CD4-positive, alpha-beta T cell (primary cell): ENCODE measurements at regions not wholly inside any gene's neighbourhood (a gene's known extent, or its start where the extent isn't known, plus 50 kb on each side); places are given as distances from the start of the nearest gene placed in this dataset.
"Not testable (repeated sequence)": the region's sequence is repeated elsewhere in the genome, so short reads cannot be mapped to it uniquely, and the experiment has no call there.

ENCODE experiments used
- ATAC-seq: fragments of 200-7000 bp; cut with Tn5 transposase; one replicate; pipeline ENCODE4 v1.10.0; 2022; ENCODE audit warnings: mild to moderate bottlenecking; ENCODE audit not compliant: poor library complexity
- CTCF ChIA-PET: fragments of 350-600 bp; sonication (Branson Sonifier 250); formaldehyde crosslinking; loops from one replicate; lab custom pipeline; 2021; ENCODE audit warnings: antibody characterized with exemption, inconsistent platforms; lab: Charles Lee
- POLR2A ChIA-PET: fragments of 350-600 bp; sonication (Branson Sonifier 250); formaldehyde crosslinking; loops from one replicate; lab custom pipeline; 2021; ENCODE audit warnings: antibody characterized with exemption, inconsistent platforms; lab: Charles Lee
- DNase-seq, 14 experiments: peaks; one replicate each; pipeline ENCODE4 v3.0.0-alpha.2; 2013 to 2020; ENCODE audit warnings: mixed read lengths in 2 of 14
- H3K27ac ChIP-seq, 2 donors: one replicate each; pipeline versions ENCODE4 v1.5.1 to v1.7.0; 2013; ENCODE audit warnings: low read length in 2 of 2, low read depth in 1 of 2, mild to moderate bottlenecking in 1 of 2
- H3K27me3 ChIP-seq, 2 experiments: 1 replicate in 1 of 2; 2 replicates in 1 of 2; pipeline versions ENCODE4 v1.6.1 to v1.7.0; 2013; ENCODE audit warnings: low read length in 2 of 2, control low read depth in 1 of 2, mild to moderate bottlenecking in 1 of 2, moderate library complexity in 1 of 2; ENCODE audit not compliant: insufficient read depth in 2 of 2, control insufficient read depth in 1 of 2
- H3K36me3 ChIP-seq: one replicate; pipeline ENCODE4 v1.6.1; 2013; ENCODE audit warnings: low read length, control low read depth; ENCODE audit not compliant: insufficient read depth
- H3K4me1 ChIP-seq: one replicate; pipeline ENCODE4 v1.6.1; 2013; ENCODE audit warnings: low read length, control low read depth; ENCODE audit not compliant: insufficient read depth
- H3K4me3 ChIP-seq: one replicate; pipeline ENCODE4 v1.5.1; 2013; ENCODE audit warnings: mild to moderate bottlenecking, low read length, moderate library complexity
- H3K9me3 ChIP-seq, 2 experiments: 1 replicate in 1 of 2; 2 replicates in 1 of 2; pipeline versions ENCODE4 v1.6.1 to v1.7.0; 2013; ENCODE audit warnings: low read length in 2 of 2, mild to moderate bottlenecking in 2 of 2, control low read depth in 1 of 2, moderate library complexity in 1 of 2; ENCODE audit not compliant: control insufficient read depth in 1 of 2, insufficient read depth in 1 of 2
- H3K27ac Mint-ChIP-seq: one replicate; pipeline ENCODE4 v1.8.0; 2020; ENCODE audit warnings: mixed read lengths
- H3K27me3 Mint-ChIP-seq: one replicate; pipeline ENCODE4 v1.8.0; 2021; ENCODE audit warnings: mixed read lengths
- H3K36me3 Mint-ChIP-seq: one replicate; pipeline ENCODE4 v1.8.0; 2021; ENCODE audit warnings: low read depth, mixed read lengths
- H3K4me1 Mint-ChIP-seq: one replicate; pipeline ENCODE4 v1.8.0; 2021; ENCODE audit warnings: low read depth, mixed read lengths
- H3K4me3 Mint-ChIP-seq: one replicate; pipeline ENCODE4 v1.8.0; 2020; ENCODE audit warnings: mild to moderate bottlenecking, mixed read lengths
- H3K9me3 Mint-ChIP-seq: one replicate; pipeline ENCODE4 v1.8.0; 2020; ENCODE audit warnings: mixed read lengths
- CTCF ChIP-seq: fragments of 200-600 bp; IDR thresholded peaks from one replicate; pipeline ENCODE4 v1.8.0; 2022; ENCODE audit warnings: antibody characterized with exemption, mild to moderate bottlenecking
- intact Hi-C, 2 experiments: fragments of 100-400 bp; cut with DNase I in 1 of 2; cut with micrococcal nuclease in 1 of 2; formaldehyde crosslinking; loops; one replicate each; pipeline versions ENCODE4 v1.15.1 to v1.9.0; 2023 to 2025; cut with DNase I, micrococcal nuclease

DNA sequence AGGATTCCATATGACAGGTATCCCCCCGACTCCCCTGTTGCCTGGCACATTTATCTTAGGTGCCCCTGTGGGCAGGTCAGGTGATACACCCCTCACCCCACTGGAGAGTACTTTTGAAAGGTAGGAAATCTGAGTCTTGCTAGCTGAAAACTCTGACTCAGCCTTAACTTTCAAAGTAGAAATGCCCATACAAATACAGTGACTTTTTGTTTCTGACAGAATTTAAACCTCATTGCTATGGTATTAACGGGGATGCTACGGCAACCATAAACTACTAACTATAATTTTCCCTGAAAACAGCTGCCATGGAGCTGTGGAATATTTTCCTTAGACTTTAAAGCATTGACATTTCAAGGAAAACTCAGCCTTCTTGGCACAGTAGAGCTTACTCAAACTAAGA is 536.0 kb downstream of the RFPL4B start:
- H3K27ac Mint-ChIP-seq = no peak overlapping the region
- no peak overlapping the region for H3K4me3 Mint-ChIP-seq
- ChIA-PET CTCF (no interaction called here), POLR2A (no interaction called here)
- H3K36me3 Mint-ChIP-seq = no peaks in the 10 kb centered on the region
- Histone ChIP-seq H3K9me3 (peaks cover 0 to 16% of the 10 kb centered on the region in 2 experiments), H3K4me3 (no peak overlapping the region), H3K36me3 (no peaks in the 10 kb centered on the region), H3K27me3 (no peaks in the 10 kb centered on the region), H3K4me1 (no peaks in the 10 kb centered on the region), H3K27ac (no peak overlapping the region)
- TF ChIP-seq CTCF = no peak
- no peak for DNase-seq
- H3K27me3 Mint-ChIP-seq = no peaks in the 10 kb centered on the region
- H3K9me3 Mint-ChIP-seq = peaks cover 2% of the 10 kb centered on the region
- ATAC-seq = no peak
- intact Hi-C loops = no loop called here
- no peaks in the 10 kb centered on the region for H3K4me1 Mint-ChIP-seq

GRCh38 chr6:112886415-112886814 is 539.3 kb downstream of the RFPL4B start:
- H3K4me1 Mint-ChIP-seq = no peaks in the 10 kb centered on the region
- H3K27me3 Mint-ChIP-seq = no peaks in the 10 kb centered on the region
- Histone ChIP-seq H3K36me3 (no peaks in the 10 kb centered on the region), H3K4me3 (no peak overlapping the region), H3K9me3 (peaks cover 0 to 4% of the 10 kb centered on the region in 2 experiments), H3K4me1 (no peaks in the 10 kb centered on the region), H3K27me3 (no peaks in the 10 kb centered on the region), H3K27ac (no peak overlapping the region)
- H3K27ac Mint-ChIP-seq = no peak overlapping the region
- H3K4me3 Mint-ChIP-seq = no peak overlapping the region
- intact Hi-C loops = no loop called here
- DNase-seq (no peak), ATAC-seq (no peak)
- ChIA-PET CTCF (no interaction called here), POLR2A (no interaction called here)
- peaks cover 6% of the 10 kb centered on the region for H3K9me3 Mint-ChIP-seq
- H3K36me3 Mint-ChIP-seq = no peaks in the 10 kb centered on the region
- TF ChIP-seq CTCF = no peak

- H3K4me1 Mint-ChIP-seq, CTCF ChIA-PET, H3K27ac Mint-ChIP-seq, H3K9me3 ChIP-seq, H3K4me3 Mint-ChIP-seq, H3K36me3 Mint-ChIP-seq, H3K4me1 ChIP-seq, POLR2A ChIA-PET, H3K9me3 Mint-ChIP-seq, ATAC-seq, H3K27me3 ChIP-seq, H3K4me3 ChIP-seq, DNase-seq, H3K27ac ChIP-seq, H3K36me3 ChIP-seq, intact Hi-C loops, H3K27me3 Mint-ChIP-seq: not testable (repeated sequence)
Observed at GRCh38 chr6:112887424-112887823, 540.3 kb downstream of the RFPL4B start.

DNA sequence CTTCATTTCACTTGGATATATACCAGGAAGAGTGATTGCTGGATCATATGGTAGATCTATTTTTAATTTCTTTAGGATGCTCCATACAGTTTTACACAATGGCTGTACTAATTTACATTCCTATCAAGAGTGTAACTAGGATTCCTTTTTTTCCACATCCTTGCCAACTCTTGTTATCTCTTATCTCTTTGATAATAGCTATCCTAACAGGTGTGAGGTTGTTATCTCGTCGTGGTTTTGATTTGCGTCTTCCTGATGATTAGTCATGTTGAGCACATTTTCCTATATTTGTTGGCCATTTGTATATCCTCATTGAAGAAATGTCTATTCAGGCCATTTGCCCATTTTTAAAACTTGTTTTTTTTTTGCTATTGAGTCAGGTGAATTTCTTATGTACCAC is 552.4 kb downstream of the RFPL4B start:
- Histone ChIP-seq H3K27ac (no peak overlapping the region), H3K36me3 (no peaks in the 10 kb centered on the region), H3K4me3 (no peak overlapping the region), H3K4me1 (no peaks in the 10 kb centered on the region), H3K27me3 (no peaks in the 10 kb centered on the region), H3K9me3 (no peaks in the 10 kb centered on the region)
- ChIA-PET POLR2A (no interaction called here), CTCF (no interaction called here)
- TF ChIP-seq CTCF = no peak
- Mint-ChIP-seq H3K9me3 (peaks cover 4% of the 10 kb centered on the region), H3K4me1 (no peaks in the 10 kb centered on the region), H3K27me3 (no peaks in the 10 kb centered on the region), H3K27ac (no peak overlapping the region), H3K4me3 (no peak overlapping the region), H3K36me3 (no peaks in the 10 kb centered on the region)
- intact Hi-C loops = no loop called here
- DNase-seq = no peak
- no peak for ATAC-seq
